OCI-LY7 (cell line): ENCODE measurements at regions not wholly inside any gene's neighbourhood (a gene's known extent, or its start where the extent isn't known, plus 50 kb on each side); places are given as distances from the start of the nearest gene placed in this dataset.
"Not testable (repeated sequence)": the region's sequence is repeated elsewhere in the genome, so short reads cannot be mapped to it uniquely, and the experiment has no call there.

Experiments used
- BruUV-seq: library from RNA; stranded (reverse); fragments of 400-500 nt; replicated peaks from 2 replicates; lab custom pipeline; 2021; lab: Mats Ljungman, UMichigan
- CTCF ChIA-PET: fragments of 300-600 bp; sonication (Branson Sonifier 250); formaldehyde crosslinking; loops from one replicate; lab custom pipeline; 2022; ENCODE audit warnings: antibody characterized with exemption; ENCODE audit not compliant: unreplicated experiment; lab: Charles Lee
- POLR2A ChIA-PET: fragments of 300-600 bp; sonication (Branson Sonifier 250); formaldehyde crosslinking; loops from one replicate; lab custom pipeline; 2022; ENCODE audit warnings: antibody characterized with exemption; lab: Charles Lee
- DNase-seq: peaks from one replicate; pipeline ENCODE4 v3.0.0-alpha.2; 2015; ENCODE audit warnings: low spot score
- H2AFZ ChIP-seq: fragments of 200-600 bp; sonication (generic), shearing (Covaris generic); 2 replicates; pipeline ENCODE4 v1.6.1; 2014; ENCODE audit warnings: mild to moderate bottlenecking, antibody characterized with exemption, low read length, moderate library complexity
- H3K27ac ChIP-seq: fragments of 200-600 bp; sonication (generic); 2 replicates; pipeline ENCODE4 v1.5.1; 2014; ENCODE audit warnings: mixed run types, low read depth, mild to moderate bottlenecking, moderate library complexity, low read length, inconsistent platforms; ENCODE audit not compliant: poor library complexity, severe bottlenecking
- H3K36me3 ChIP-seq: fragments of 200-600 bp; sonication (generic); 2 replicates; pipeline ENCODE4 v1.6.1; 2014; ENCODE audit warnings: mild to moderate bottlenecking, antibody characterized with exemption, low read length, moderate library complexity, mixed read lengths; ENCODE audit not compliant: insufficient read depth
- H3K4me1 ChIP-seq: fragments of 200-600 bp; sonication (generic); 2 replicates; pipeline ENCODE4 v1.5.1; 2014; ENCODE audit warnings: mild to moderate bottlenecking, low read length; ENCODE audit not compliant: insufficient read depth, poor library complexity, severe bottlenecking
- H3K4me2 ChIP-seq: fragments of 200-600 bp; sonication (generic); 2 replicates; pipeline ENCODE4 v1.6.1; 2014; ENCODE audit warnings: mild to moderate bottlenecking, low read length
- H3K4me3 ChIP-seq: fragments of 200-600 bp; sonication (generic); 2 replicates; pipeline ENCODE4 v1.5.1; 2014; ENCODE audit warnings: mild to moderate bottlenecking, low read depth, low read length; ENCODE audit not compliant: poor library complexity, severe bottlenecking
- H3K79me2 ChIP-seq: fragments of 200-600 bp; sonication (generic); 2 replicates; pipeline ENCODE4 v1.6.1; 2016; ENCODE audit warnings: low read depth, mild to moderate bottlenecking, low read length, moderate library complexity, mixed read lengths; ENCODE audit not compliant: insufficient read depth
- H3K9me2 ChIP-seq: fragments of 200-600 bp; sonication (generic); 2 replicates; pipeline ENCODE4 v1.6.1; 2016; ENCODE audit warnings: mild to moderate bottlenecking, low read length, mixed read lengths; ENCODE audit not compliant: insufficient read depth
- H3K9me3 ChIP-seq: fragments of 200-600 bp; sonication (generic); 2 replicates; pipeline ENCODE4 v1.6.1; 2014; ENCODE audit warnings: mild to moderate bottlenecking, mixed run types, low read length, mixed read lengths
- H4K20me1 ChIP-seq: fragments of 200-600 bp; sonication (generic); 2 replicates; pipeline ENCODE4 v1.6.1; 2014; ENCODE audit warnings: mild to moderate bottlenecking, antibody characterized with exemption, low read length, moderate library complexity, mixed read lengths; ENCODE audit not compliant: insufficient read depth
- CTCF ChIP-seq: fragments of 200-600 bp; sonication (generic); conservative IDR thresholded peaks from 2 replicates; pipeline ENCODE4 v1.5.1; 2014; ENCODE audit warnings: mild to moderate bottlenecking, antibody characterized with exemption, low read length, moderate library complexity, mixed read lengths
- EZH2phosphoT487 ChIP-seq: fragments of 200-600 bp; sonication (generic); IDR thresholded peaks from 2 replicates; pipeline ENCODE4 v1.6.1; 2018; ENCODE audit warnings: low read depth, borderline replicate concordance, mild to moderate bottlenecking, mixed run types, antibody characterized with exemption, low read length, moderate library complexity, mixed read lengths
- intact Hi-C: fragments of 100-400 bp; cut with micrococcal nuclease; formaldehyde crosslinking; loops from one replicate; pipeline ENCODE4 v1.10.0; 2022; ENCODE audit not compliant: unreplicated experiment

- intact Hi-C loops: no loop called here
- TF ChIP-seq CTCF (no peak), EZH2phosphoT487 (no peak)
- ChIA-PET CTCF (no interaction called here), POLR2A (no interaction called here)
- no peaks in the 10 kb centered on the region for H3K79me2 ChIP-seq
- H3K27ac ChIP-seq: no peak overlapping the region
- no peaks in the 10 kb centered on the region for H3K4me1 ChIP-seq
- no peak overlapping the region for H2AFZ ChIP-seq
- H3K9me2 ChIP-seq: no peaks in the 10 kb centered on the region
- BruUV-seq: no TSS peak
- no peaks in the 10 kb centered on the region for H4K20me1 ChIP-seq
- H3K36me3 ChIP-seq: no peaks in the 10 kb centered on the region
- no peak overlapping the region for H3K4me2 ChIP-seq
- DNase-seq: no peak
- H3K9me3 ChIP-seq: no peaks in the 10 kb centered on the region
- H3K4me3 ChIP-seq: no peak overlapping the region
Measured at GRCh38 chr14:105883066-105884005, 357.0 kb downstream of the TMEM121 start.

GRCh38 chr14:105884192-105884807 lies 357.9 kb downstream of the TMEM121 start:
- H3K9me3 ChIP-seq, H3K27ac ChIP-seq, BruUV-seq, H3K36me3 ChIP-seq, H3K79me2 ChIP-seq, POLR2A ChIA-PET, CTCF ChIA-PET, DNase-seq, H3K4me3 ChIP-seq, H2AFZ ChIP-seq, H3K9me2 ChIP-seq, H3K4me1 ChIP-seq, H3K4me2 ChIP-seq, intact Hi-C loops, H4K20me1 ChIP-seq: not testable (repeated sequence)

GRCh38 chr14:105884808-105885281 lies 358.5 kb downstream of the TMEM121 start:
- POLR2A ChIA-PET: no interaction called here

More at GRCh38 chr14:105884808-105885281, 358.5 kb downstream of the TMEM121 start:
- Histone ChIP-seq H3K4me1 (no peaks in the 10 kb centered on the region), H3K36me3 (no peaks in the 10 kb centered on the region), H3K4me3 (no peak overlapping the region), H3K79me2 (no peaks in the 10 kb centered on the region), H3K9me2 (no peaks in the 10 kb centered on the region), H3K4me2 (no peak overlapping the region), H3K27ac (no peak overlapping the region), H2AFZ (no peak overlapping the region), H4K20me1 (no peaks in the 10 kb centered on the region), H3K9me3 (no peaks in the 10 kb centered on the region)
- TF ChIP-seq EZH2phosphoT487: no peak
- TF ChIP-seq CTCF: no peak
- CTCF ChIA-PET: no interaction called here
- intact Hi-C loops: no loop called here
- DNase-seq: no peak
- no TSS peak for BruUV-seq
